Keratinocyte (primary cell): ENCODE measurements at regions not wholly inside any gene's neighbourhood (a gene's known extent, or its start where the extent isn't known, plus 50 kb on each side); places are given as distances from the start of the nearest gene placed in this dataset.
A peak's percentile ranks its signal among the peaks of the same experiment; 100 is the strongest.

Source experiments
- DNase-seq: peaks from one replicate; pipeline ENCODE4 v3.0.0-alpha.2; 2011; ENCODE audit warnings: low read depth, missing footprints, low spot score
- FAIRE-seq: peaks from 2 replicates; lab custom pipeline; 2011; peaks lifted over from hg19 to GRCh38; lab: Jason Lieb, UNC
- H2AFZ ChIP-seq: 2 replicates; pipeline ENCODE4 v1.6.0; 2012; ENCODE audit warnings: low read length, control low read depth, inconsistent platforms; ENCODE audit not compliant: control insufficient read depth
- H3K27ac ChIP-seq: 2 replicates; pipeline ENCODE4 v1.5.1; 2011; ENCODE audit warnings: low read length; ENCODE audit not compliant: control insufficient read depth, insufficient read depth
- H3K27me3 ChIP-seq: 3 replicates; pipeline ENCODE4 v1.6.0; 2011; ENCODE audit warnings: low read length; ENCODE audit not compliant: control insufficient read depth, insufficient read depth; ENCODE audit errors: extremely low read depth
- H3K36me3 ChIP-seq, 2 experiments: 2 replicates in 1 of 2; 3 replicates in 1 of 2; pipeline ENCODE4 v1.5.1; 2011; ENCODE audit warnings: low read length in 2 of 2, mild to moderate bottlenecking in 1 of 2; ENCODE audit not compliant: control insufficient read depth in 2 of 2, insufficient read depth in 2 of 2; ENCODE audit errors: extremely low read depth in 1 of 2
- H3K4me1 ChIP-seq: 3 replicates; pipeline ENCODE4 v1.5.1; 2011; ENCODE audit warnings: low read length; ENCODE audit not compliant: control insufficient read depth, insufficient read depth; ENCODE audit errors: extremely low read depth
- H3K4me2 ChIP-seq: 3 replicates; pipeline ENCODE4 v1.6.0; 2011; ENCODE audit warnings: low read depth, low read length; ENCODE audit not compliant: control insufficient read depth, insufficient read depth; ENCODE audit errors: extremely low read depth
- H3K4me3 ChIP-seq, 3 experiments: fragments of 200-600 bp in 1 of 3; sonication (generic) in 1 of 3; 2 replicates in 2 of 3; 3 replicates in 1 of 3; pipeline ENCODE4 v1.5.1; 2011 to 2016; ENCODE audit warnings: low read length in 3 of 3, mild to moderate bottlenecking in 3 of 3, control low read depth in 2 of 3, inconsistent platforms in 1 of 3, low read depth in 1 of 3, mixed read lengths in 1 of 3, mixed run types in 1 of 3, moderate library complexity in 1 of 3; ENCODE audit not compliant: control insufficient read depth in 2 of 3, insufficient read depth in 2 of 3; ENCODE audit errors: extremely low read depth in 1 of 3
- H3K79me2 ChIP-seq: 2 replicates; pipeline ENCODE4 v1.6.0; 2012; ENCODE audit warnings: low read length; ENCODE audit not compliant: control insufficient read depth, insufficient read depth
- H3K9ac ChIP-seq: 3 replicates; pipeline ENCODE4 v1.6.0; 2011; ENCODE audit warnings: low read length; ENCODE audit not compliant: control insufficient read depth, insufficient read depth; ENCODE audit errors: extremely low read depth
- H3K9me1 ChIP-seq: 3 replicates; pipeline ENCODE4 v1.6.0; 2011; ENCODE audit warnings: low read length; ENCODE audit not compliant: control insufficient read depth, insufficient read depth; ENCODE audit errors: extremely low read depth
- H3K9me3 ChIP-seq: 2 replicates; pipeline ENCODE4 v1.5.1; 2012; ENCODE audit warnings: low read depth, low read length; ENCODE audit not compliant: control insufficient read depth
- H4K20me1 ChIP-seq: 3 replicates; pipeline ENCODE4 v1.6.0; 2011; ENCODE audit warnings: low read length; ENCODE audit not compliant: control insufficient read depth, insufficient read depth; ENCODE audit errors: extremely low read depth
- CTCF ChIP-seq, 3 experiments: IDR thresholded peaks in 1 of 3; conservative IDR thresholded peaks in 1 of 3; optimal IDR thresholded peaks in 1 of 3; 2 replicates in 2 of 3; 3 replicates in 1 of 3; pipeline versions ENCODE3 to v1.5.1; 2011; ENCODE audit warnings: low read length in 3 of 3, mild to moderate bottlenecking in 3 of 3, moderate library complexity in 2 of 3, control low read depth in 1 of 3, inconsistent platforms in 1 of 3; ENCODE audit not compliant: insufficient read depth in 2 of 3; ENCODE audit errors: extremely low read depth in 1 of 3
- EZH2 ChIP-seq: IDR thresholded peaks from one replicate; pipeline ENCODE4 v1.6.1; 2012; ENCODE audit warnings: inconsistent platforms, mild to moderate bottlenecking, low read length, moderate library complexity
- dilution Hi-C: fragments of 300-500 bp; cut with MboI; formaldehyde crosslinking; loops from one replicate; pipeline ENCODE4 v1.7.0; 2020; ENCODE audit warnings: low sequenced_read_pairs; ENCODE audit not compliant: extremely low pct_ligation_motif_present

GRCh38 chr15:46502667-46503066, 867.8 kb downstream of the SQOR start:
- dilution Hi-C loops: no loop called here
- Histone ChIP-seq H3K9ac (no peak overlapping the region), H4K20me1 (no peaks in the 10 kb centered on the region), H3K79me2 (no peaks in the 10 kb centered on the region), H3K9me3 (no peaks in the 10 kb centered on the region), H3K9me1 (no peaks in the 10 kb centered on the region), H3K36me3 (no peaks in the 10 kb centered on the region), H3K27me3 (no peaks in the 10 kb centered on the region), H3K4me3 (no peak overlapping the region), H3K4me1 (no peaks in the 10 kb centered on the region), H3K27ac (no peak overlapping the region), H3K4me2 (no peak overlapping the region), H2AFZ (no peak overlapping the region)
- no peak for DNase-seq
- TF ChIP-seq EZH2 (no peak), CTCF (optimal IDR thresholded peaks at IDR 0.05 in 1 of 3, IDR thresholded peaks at IDR 0.05 in 1 of 3, conservative IDR thresholded peaks at IDR 0.05 in 1 of 3; ENCODE audit: extremely low read depth in 1 of 3, insufficient read depth in 2 of 3, low read length in 3 of 3) (peak in 2 of 3 experiments; percentile 28 to 31)
- FAIRE-seq: no peak

- no peak for DNase-seq
- H3K9me3 ChIP-seq: no peaks in the 10 kb centered on the region
- no peaks in the 10 kb centered on the region for H3K36me3 ChIP-seq
- no peaks in the 10 kb centered on the region for H3K9me1 ChIP-seq
- no peak for TF ChIP-seq CTCF (optimal IDR thresholded peaks at IDR 0.05 in 1 of 3, IDR thresholded peaks at IDR 0.05 in 1 of 3, conservative IDR thresholded peaks at IDR 0.05 in 1 of 3; ENCODE audit: extremely low read depth in 1 of 3, insufficient read depth in 2 of 3, low read length in 3 of 3)
- no peak for TF ChIP-seq EZH2
- FAIRE-seq: no peak
- H3K4me1 ChIP-seq: no peaks in the 10 kb centered on the region
- no peak overlapping the region for H2AFZ ChIP-seq
- no peaks in the 10 kb centered on the region for H4K20me1 ChIP-seq
- dilution Hi-C loops: no loop called here
- no peak overlapping the region for H3K9ac ChIP-seq
- no peaks in the 10 kb centered on the region for H3K79me2 ChIP-seq
- H3K27me3 ChIP-seq: no peaks in the 10 kb centered on the region
- no peak overlapping the region for H3K4me3 ChIP-seq
- no peak overlapping the region for H3K27ac ChIP-seq
- no peak overlapping the region for H3K4me2 ChIP-seq
Measured at GRCh38 chr15:46518381-46518780, 883.6 kb downstream of the SQOR start.
